Left renal pelvis (tissue), 4 donors: ENCODE measurements at regions not wholly inside any gene's neighbourhood (a gene's known extent, or its start where the extent isn't known, plus 50 kb on each side); places are given as distances from the start of the nearest gene placed in this dataset.
"Not testable (repeated sequence)": the region's sequence is repeated elsewhere in the genome, so short reads cannot be mapped to it uniquely, and the experiment has no call there.

Source experiments
- DNase-seq, 4 donors: peaks; one replicate each; pipeline ENCODE4 v3.0.0-alpha.2; 2013; ENCODE audit warnings: low read depth in 4 of 4, low spot score in 3 of 4

DNA sequence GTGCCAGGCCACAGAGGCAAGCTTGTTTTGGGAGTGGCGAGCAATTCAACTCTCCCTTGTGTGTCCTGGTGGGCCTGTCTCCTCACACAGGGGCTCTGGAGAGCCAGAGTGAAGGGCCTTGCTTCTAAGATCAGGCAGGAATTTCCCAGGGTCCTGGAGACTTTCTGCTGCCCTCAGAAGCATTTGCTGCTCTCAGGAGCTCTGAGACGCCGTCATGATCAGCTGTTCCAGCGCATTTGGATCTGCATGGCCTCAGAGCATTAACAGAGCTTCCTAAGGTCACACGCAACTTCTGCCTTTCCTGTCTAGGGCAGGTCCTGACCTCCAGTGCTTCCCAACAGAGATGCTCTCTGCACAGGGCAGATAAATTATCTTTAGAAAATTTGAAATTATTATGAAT is 52.2 kb upstream of the C10orf90 start:
- DNase-seq, result no peak

DNA sequence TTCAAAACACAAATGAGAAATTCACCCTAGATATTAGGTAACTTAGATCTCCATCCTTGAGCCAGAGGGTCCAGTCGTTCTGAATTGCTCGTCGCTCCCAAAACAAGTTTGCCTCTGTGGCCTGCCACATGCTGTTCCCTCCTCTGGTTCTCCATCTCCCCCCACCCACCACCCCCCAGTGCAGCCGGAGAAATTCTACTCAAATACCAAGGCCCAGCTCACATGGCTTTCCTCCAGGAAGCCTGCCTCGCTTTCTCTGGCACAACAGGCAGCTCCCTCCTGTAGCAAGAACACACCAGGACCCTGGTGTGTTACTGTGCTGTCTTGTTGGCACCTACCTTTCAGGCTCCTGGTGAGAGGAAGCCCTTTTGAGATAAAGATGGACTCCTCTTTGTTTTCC is 52.7 kb upstream of the C10orf90 start:
- DNase-seq, result no peak

DNA sequence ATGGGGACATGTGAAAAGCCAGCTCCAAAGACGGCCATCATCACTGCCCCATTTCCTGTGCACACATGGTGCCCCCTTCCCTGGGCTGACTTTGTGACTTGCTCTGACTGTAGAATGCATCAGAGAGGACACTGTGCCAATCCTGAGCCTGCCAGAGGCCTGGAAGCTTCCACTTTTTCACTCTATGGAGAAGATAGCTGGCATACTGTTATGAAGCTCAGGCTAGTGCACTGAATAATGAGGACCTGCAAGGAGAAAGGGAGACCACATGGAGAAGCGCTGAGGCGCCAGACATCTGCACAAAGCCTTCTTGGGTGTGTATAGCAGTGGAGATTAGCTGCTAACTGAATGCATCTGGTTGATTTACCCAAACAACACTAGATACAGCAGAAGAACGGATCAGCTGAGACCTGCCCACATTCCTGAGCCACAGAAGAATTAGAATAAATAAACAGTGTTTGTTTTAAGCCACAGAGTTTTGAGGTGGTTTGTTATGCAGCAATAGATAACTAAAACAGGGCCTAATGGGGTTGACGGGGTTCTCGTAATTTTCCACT is 58.9 kb upstream of the C10orf90 start:
- no peak for DNase-seq

DNA sequence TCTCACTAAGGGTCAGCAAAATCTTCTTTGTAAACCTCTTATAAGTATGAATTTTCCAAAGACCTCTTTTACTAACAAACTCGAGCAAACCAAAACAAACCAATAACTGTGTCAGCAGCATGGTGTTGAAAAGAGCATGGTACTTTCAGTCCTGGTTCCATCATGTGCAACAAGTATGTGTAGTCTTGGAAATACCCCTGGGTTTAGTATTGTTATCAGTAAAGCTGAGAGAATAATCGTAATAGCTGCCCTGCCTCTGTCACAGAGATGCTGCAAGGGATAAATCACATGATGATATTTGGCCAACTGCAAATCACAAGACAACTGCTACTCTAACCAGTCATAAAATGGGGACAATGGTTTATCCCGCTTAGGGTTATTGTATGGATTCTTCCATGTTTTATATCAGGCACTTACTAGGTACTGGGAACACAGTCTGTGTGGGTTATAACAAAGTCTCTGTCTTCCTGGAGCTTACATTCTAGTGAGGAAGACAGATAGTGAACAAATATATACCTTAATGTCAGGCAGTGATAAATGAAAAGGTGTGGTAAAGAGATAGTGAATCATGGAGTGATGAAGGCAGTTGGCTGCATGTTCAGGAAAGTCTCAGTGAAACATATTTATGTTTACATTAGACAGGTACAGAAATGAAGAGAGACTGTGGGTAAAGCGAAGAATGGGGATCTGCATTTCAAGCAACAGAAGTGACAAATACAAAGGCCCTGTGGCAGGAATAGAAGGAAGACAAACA is 60.5 kb upstream of the C10orf90 start:
- DNase-seq, result no peak

DNA sequence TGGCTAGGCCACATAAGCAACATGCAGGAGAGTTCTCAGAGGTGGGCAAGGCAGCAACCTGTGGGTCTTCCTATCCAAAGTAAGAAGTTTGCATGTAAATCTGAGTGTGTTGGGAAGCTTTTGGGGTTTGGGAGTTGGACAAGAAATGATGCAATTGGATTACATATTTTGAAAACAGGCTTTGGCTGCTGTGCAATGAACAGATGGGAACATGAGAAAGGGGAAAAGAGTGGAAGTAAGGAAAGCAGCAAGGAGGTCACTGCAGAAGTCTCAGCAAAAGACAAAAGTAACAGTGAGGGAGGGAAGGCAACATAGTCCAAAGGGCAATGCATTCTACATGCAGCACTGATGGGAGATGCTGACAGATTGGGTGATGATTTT is 61.1 kb upstream of the C10orf90 start:
- DNase-seq, result no peak

DNA sequence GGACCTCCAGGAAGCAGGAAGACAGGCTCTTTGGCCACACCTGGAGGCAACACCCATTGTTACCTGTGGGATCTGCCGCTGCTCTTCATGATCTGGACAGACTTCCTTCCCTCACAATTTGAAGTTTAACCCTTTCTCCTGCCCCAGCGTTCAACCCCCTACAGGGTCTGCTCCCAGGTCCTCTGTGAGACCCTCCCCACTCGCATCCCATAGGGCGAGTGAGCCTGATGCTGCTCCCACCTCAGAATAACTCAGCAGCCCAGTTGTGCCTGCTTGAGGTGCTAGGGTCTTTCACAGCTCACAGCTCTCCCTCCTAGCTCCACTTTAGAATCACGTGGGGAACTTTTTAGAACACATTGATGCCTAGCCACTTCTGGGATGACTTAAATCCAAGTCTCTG is 61.8 kb upstream of the C10orf90 start:
- DNase-seq, result no peak

DNA sequence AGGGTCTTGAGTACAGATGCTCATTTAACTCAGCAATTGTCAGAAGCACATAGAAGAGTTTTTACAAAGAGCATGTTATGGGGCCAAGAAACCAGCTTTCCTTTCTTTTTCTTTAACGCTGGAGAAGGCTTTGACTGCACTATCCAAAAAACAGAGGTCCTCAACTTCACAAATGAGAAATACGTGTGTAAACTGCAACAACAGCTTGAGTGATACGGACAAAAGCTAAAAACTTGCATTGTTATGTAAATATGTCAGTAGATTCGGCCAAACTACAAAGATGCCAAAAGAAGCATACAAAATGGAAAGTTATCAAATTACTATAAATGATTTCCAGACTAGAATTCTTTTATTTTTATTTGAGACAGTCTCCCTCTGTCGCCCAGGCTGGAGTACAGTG is 62.4 kb upstream of the C10orf90 start:
- DNase-seq, result no peak

DNA sequence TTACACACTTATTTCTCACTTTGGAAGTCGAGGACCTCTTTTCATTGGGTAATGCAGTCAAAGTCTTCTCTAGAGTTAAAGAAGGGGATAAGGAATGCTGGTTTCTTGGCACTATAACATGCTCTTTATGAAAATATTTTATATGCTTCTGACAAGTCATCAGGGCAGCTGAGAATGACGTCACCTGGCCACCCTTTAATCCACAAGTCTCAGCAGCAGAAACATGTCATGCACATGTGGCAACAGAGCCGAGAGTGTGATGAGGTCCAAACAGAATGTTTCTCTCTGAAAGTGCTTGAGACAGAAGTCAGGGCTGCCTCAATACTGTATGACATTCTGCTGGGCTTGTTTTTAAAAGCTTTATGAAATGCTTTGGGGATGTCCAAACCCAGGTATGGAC is 63.5 kb upstream of the C10orf90 start:
- DNase-seq, result no peak

DNA sequence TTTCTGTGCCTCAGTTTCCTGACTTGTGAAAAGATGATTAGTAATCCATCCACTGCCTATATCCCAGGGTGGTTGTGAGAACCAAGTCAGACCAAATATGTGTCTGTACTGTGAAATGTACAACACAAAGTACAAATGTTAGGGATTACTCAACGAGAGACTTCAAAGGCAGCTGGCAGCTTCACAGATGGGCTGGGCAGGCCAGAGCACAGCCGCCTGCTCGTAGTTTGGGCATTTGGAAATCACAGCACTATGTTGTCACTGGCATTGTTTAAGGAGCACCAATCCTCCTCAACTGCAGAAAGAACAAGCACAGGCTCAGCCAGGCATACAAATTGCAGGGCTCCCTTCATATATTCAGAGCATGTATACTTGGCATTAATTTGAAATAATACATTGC is 64.5 kb upstream of the C10orf90 start:
- DNase-seq, result no peak

DNA sequence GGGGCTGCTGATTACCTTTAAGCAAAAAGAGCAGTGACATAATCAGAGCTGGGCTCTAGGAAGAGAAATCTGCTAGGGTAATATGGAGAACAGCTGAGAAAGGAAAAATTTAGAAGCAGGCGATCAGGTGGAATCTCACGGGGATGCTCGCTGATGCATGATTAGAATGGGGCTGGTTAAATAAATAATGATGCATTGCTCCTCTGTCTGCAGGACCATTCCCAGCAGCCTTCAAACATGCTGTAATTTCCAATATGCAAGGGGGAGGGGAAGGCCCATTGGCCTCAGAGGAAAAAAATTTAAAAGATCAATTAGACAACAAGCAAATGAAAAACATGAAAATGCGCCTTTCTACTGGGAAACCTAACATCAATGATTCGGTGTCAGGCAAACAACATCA is 65.6 kb upstream of the C10orf90 start:
- no peak for DNase-seq

DNA sequence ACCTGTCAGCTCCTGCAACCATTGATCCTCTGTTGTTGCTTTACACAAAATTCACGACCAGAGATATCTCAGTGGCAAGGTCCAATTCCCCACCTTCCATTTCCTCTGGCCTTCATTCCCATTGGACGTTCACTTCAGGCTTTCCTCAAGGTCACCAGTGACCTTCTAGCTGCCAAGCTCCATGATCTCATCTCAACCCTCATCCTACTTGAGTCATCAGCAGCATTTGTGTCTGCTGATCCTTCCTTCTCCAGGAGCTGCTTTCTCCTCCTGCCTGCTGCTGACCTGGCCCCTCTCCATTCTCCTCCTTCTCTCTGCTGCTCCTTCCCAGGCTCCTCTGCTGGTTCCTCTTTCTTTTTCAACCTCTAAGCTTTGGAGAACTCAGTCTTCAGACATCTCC is 66.2 kb upstream of the C10orf90 start:
- DNase-seq, result no peak

DNA sequence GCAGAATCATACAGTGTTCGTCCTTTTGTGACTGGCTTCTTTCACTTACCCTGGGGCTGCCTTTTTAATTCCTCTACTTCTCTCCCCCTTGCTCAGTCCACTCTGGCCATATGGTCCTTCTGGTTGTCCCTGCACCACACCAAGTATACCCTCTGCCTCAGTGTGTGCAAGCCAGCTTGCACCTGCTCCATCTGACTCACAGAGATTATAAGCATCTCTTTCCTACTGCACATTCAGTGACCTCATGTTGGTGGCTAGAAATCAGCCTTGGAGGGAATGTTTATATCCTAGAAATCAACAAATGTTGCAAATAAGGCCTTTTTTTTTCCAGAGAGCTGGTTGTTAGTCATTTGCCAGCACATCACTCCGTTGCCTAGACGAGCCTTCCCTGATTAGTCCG is 67.5 kb upstream of the C10orf90 start:
- no peak for DNase-seq

DNA sequence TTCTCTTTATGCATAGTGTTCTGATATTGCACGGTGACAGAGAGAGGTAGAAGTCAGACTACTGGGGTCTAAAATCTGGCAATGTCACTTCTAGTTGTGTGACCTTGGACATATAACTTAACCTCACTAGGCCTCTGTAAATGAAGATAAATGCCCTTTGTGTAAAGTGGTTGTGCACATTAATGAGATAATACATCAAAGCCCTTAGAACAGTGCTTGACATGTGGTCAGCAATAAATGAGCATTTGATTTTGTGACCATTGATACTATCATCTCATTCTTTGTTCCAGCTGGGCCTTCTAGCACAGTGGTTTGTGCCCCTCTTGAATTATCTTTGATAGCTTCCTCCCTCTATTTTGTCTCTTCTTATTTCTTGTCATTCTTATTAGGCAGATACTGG is 74.1 kb upstream of the C10orf90 start:
- DNase-seq, result no peak

DNA sequence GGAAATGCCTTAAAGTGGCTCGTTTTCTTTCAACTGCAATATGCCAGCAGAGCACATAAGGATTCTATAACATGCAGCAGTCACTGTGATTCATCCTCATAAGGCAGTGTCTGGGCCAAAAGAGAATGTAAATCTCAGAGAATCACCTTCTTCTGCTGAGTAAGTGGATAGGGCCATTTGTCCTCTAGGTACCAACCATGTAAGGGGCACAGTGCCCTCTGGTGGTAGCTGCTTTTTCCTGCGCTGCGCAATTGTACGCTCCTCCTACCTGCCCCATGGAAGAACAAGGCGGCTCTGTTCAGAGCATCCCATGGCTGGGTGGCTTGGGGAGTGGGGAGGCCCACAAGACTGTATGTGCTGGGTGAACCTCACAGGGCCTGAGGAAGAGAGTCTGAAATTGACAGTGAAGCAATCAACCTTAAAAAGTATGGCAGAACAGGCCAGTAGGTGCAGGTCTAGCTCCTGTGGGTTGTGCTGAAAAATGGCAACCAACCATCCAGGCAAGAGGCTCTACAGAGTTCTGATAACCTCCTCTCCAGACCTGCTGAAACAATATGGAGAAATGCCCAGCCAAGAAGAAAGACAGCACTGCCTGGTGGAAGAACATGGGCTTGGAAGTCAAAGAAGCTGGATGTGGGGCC is 78.6 kb upstream of the C10orf90 start:
- DNase-seq, result peak; percentile 42 to 57 (median 50)

DNA sequence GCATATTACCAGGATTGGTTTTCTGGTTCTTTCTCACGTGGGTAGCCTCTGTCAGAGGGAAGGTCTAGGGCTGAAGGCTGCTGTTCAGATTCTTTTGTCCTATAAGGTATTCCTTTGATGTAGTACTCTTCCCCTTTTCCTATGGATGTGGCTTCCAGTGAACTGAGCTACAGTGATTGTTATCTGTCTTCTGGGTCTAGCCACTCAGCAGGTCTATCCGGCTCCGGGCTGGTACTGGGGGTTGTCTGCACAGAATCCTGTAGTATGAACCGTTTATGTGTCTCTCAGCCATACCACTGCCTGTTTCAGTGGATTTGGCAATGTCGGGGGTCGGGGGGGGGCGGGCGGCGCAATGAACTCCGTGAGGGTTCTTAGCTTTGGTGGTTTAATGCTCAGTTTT is 84.5 kb upstream of the C10orf90 start:
- DNase-seq, result no peak

DNA sequence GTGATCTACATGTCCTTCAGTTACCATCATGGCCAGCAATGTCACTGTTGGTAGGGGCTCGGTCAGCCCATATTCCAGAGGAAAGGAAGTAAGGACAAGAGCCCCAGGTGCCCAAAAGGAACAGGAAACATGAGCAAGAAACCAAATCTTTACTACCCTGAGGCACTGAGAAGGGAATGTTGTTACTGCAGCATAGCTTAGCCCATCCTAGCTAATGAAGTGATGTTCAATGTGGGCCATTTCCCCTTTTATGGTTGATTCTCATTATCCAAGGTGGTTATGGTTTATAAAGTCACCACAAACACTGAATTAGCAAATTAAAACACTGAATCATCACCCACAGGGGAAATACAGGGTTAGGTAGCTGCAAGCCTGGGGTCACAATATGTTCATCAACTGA is 88.4 kb upstream of the C10orf90 start:
- DNase-seq, result no peak

DNA sequence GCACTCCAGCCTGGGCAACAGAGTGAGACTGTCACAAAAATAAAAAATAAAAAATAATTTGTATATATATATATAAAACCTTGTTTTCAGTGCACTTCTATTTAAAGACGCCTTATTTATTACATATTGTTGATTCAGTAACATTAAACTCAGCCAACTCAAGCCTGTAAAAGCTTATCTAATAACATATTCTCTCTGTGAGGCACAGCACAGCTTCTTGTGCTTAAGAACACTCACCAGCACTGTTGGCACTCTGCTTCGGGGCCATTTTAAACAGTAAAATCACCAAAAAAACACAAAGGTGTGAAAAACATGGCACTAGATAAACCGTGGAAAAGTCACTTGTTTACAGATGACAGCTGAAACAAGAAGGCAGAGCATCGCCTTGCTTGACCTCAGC is 89.0 kb upstream of the C10orf90 start:
- DNase-seq, result no peak

DNA sequence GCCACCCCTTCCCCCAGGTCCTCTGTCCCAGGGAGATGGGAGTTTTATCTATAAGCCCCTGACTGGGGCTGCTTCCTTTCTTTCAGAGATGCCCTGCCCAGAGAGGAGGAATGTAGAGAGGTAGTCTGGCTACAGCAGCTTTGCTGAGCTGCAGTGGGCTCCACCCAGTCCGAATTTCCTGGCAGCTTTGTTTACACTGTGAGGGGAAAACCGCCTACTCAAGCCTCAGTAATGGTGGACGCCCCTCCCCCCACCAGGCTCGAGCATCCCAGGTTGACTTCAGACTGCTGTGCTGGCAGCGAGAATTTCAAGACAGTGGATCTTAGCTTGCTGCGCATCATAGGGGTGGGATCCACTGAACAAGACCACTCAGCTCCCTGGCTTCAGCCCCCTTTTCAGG is 96.2 kb upstream of the C10orf90 start:
- DNase-seq, result not testable (repeated sequence)

DNA sequence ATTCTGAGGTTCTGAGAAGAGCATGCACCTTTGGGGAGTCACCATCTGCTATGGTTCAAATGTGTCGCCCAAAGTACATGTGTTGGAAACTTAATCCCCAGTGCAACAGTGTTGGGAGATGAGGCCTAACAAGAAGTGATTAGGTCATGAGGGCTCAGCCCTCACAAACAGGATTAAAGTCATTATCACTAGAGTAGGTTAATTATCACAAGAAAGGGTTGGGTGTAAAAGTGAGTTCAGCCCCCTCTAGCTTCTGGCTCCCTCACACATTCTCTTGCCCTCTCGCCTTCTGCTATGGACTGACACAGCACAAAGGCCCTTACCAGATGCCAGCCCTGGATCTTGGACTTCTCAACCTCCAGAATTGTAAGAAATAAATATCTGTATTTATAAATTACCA is 100.3 kb upstream of the C10orf90 start:
- no peak for DNase-seq

DNA sequence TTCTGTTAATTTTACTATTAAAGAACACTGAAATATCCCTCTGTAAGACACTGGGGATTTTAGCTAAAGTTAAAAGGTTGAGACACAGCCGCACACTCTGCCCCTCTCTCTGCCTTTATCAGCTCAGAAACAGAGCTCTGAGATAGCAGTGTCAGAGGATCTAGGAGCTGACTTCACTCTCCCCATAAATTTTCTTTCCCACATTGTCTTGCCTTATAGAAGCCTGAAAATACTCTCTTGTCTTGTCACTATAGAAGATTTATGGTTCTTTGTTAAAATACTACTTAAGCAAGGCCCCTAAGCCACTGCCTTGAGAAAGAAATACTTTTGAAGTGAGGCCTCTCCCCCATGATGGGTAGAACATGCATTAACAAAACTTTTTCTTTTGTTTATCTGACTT is 105.7 kb upstream of the C10orf90 start:
- DNase-seq, result no peak

DNA sequence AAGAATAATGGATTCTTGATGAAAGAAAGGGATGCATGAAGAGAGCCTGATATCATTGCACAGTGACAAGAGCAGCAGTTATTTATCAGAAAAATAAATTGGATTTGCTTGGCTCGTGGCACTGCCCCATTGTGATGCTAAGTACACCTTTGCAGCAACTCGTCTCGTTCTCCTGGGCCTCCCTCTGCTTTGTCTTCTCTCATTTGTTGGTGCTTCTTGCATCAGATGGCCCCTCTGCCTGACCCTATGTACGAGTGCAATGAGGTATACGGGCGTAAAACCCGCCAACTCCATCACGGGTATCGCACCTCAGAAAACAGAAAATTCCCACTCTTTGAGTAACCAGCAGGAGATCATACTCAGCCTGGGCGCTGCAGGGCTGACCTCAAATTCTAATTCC is 107.2 kb upstream of the C10orf90 start:
- DNase-seq, result no peak

DNA sequence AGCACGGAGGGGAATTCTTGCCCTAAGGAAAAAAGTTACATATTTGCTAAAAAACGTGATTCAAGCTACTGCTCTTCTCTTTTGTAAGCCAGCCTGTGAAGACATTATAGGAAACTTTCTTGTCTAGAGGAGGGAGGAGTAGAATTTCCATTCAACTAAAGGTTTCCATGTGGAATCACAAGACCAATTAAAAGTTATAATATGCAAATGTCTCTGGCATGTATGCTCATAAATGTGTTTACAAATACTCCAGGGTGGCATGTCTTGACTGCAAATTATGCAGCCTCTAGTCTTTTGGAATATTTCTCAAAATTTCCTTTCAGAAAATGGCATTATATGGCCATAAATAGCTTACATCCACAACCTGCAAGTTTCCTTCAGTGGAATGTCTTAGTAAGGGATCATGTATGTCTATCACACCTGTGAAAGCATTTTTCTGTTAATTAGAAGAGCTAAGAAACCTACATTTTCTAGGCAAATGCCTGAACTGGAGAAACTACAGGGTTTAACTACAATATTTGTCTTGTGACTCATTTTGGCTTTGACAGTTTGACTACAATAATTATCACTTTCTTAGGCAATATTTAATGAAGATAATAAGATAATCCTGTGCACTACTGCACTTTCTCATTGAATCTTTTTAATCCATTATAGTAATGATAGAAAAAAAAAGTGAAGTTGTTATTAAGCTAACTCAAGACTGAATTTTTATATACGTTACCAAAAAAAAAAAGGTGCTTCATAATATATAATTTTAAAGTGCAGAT is 111.1 kb upstream of the C10orf90 start:
- DNase-seq, result no peak
